ENCODE measurements at regions not wholly inside any gene's neighbourhood (a gene's known extent, or its start where the extent isn't known, plus 50 kb on each side); places are given as distances from the start of the nearest gene placed in this dataset.

- no peaks in the 10 kb centered on the region for H3K9me3 Mint-ChIP-seq (ENCODE audit: unreplicated experiment)
- H3K4me3 Mint-ChIP-seq (ENCODE audit: unreplicated experiment) = no peak overlapping the region
- DNase-seq (ENCODE audit: extremely low spot score, unreplicated experiment) = no peak
- peaks cover 6% of the 10 kb centered on the region for H3K4me1 Mint-ChIP-seq (ENCODE audit: unreplicated experiment)
- H3K27ac Mint-ChIP-seq (ENCODE audit: unreplicated experiment) = no peak overlapping the region
- H3K27me3 Mint-ChIP-seq (ENCODE audit: unreplicated experiment) = peaks cover 2% of the 10 kb centered on the region
- no peak for TF ChIP-seq CTCF (IDR thresholded peaks at IDR 0.05)
- H3K36me3 Mint-ChIP-seq (ENCODE audit: unreplicated experiment) = no peaks in the 10 kb centered on the region
Observed at GRCh38 chr12:58295268-58295667, 353.9 kb downstream of the ATP23 start.

- Mint-ChIP-seq H3K27me3 (ENCODE audit: unreplicated experiment) (peaks cover 2% of the 10 kb centered on the region), H3K36me3 (ENCODE audit: unreplicated experiment) (no peaks in the 10 kb centered on the region), H3K27ac (ENCODE audit: unreplicated experiment) (no peak overlapping the region), H3K4me1 (ENCODE audit: unreplicated experiment) (peaks cover 15% of the 10 kb centered on the region), H3K9me3 (ENCODE audit: unreplicated experiment) (no peaks in the 10 kb centered on the region), H3K4me3 (ENCODE audit: unreplicated experiment) (no peak overlapping the region)
- TF ChIP-seq CTCF (IDR thresholded peaks at IDR 0.05) = no peak
- DNase-seq (ENCODE audit: extremely low spot score, unreplicated experiment) = no peak
Observed at GRCh38 chr12:58296863-58297262, 355.5 kb downstream of the ATP23 start.

GRCh38 chr12:58298803-58299202 lies 357.4 kb downstream of the ATP23 start:
- H3K9me3 Mint-ChIP-seq (ENCODE audit: unreplicated experiment) = no peaks in the 10 kb centered on the region
- no peak overlapping the region for H3K27ac Mint-ChIP-seq (ENCODE audit: unreplicated experiment)
- H3K4me1 Mint-ChIP-seq (ENCODE audit: unreplicated experiment) = peaks cover 29% of the 10 kb centered on the region
- no peaks in the 10 kb centered on the region for H3K36me3 Mint-ChIP-seq (ENCODE audit: unreplicated experiment)
- no peak overlapping the region for H3K4me3 Mint-ChIP-seq (ENCODE audit: unreplicated experiment)
- no peak for DNase-seq (ENCODE audit: extremely low spot score, unreplicated experiment)
- peaks cover 1% of the 10 kb centered on the region for H3K27me3 Mint-ChIP-seq (ENCODE audit: unreplicated experiment)
- TF ChIP-seq CTCF (IDR thresholded peaks at IDR 0.05) = no peak

- no peaks in the 10 kb centered on the region for H3K36me3 Mint-ChIP-seq (ENCODE audit: unreplicated experiment)
- no peak overlapping the region for H3K27ac Mint-ChIP-seq (ENCODE audit: unreplicated experiment)
- no peaks in the 10 kb centered on the region for H3K27me3 Mint-ChIP-seq (ENCODE audit: unreplicated experiment)
- H3K9me3 Mint-ChIP-seq (ENCODE audit: unreplicated experiment) = no peaks in the 10 kb centered on the region
- TF ChIP-seq CTCF (IDR thresholded peaks at IDR 0.05) = no peak
- DNase-seq (ENCODE audit: extremely low spot score, unreplicated experiment) = no peak
- no peak overlapping the region for H3K4me3 Mint-ChIP-seq (ENCODE audit: unreplicated experiment)
- peaks cover 29% of the 10 kb centered on the region for H3K4me1 Mint-ChIP-seq (ENCODE audit: unreplicated experiment)
Observed at GRCh38 chr12:58299371-58299770, 358.0 kb downstream of the ATP23 start.

GRCh38 chr12:58301038-58301729 lies 359.8 kb downstream of the ATP23 start:
- Mint-ChIP-seq H3K27ac (ENCODE audit: unreplicated experiment) (no peak overlapping the region), H3K4me3 (ENCODE audit: unreplicated experiment) (no peak overlapping the region), H3K4me1 (ENCODE audit: unreplicated experiment) (peaks cover 29% of the 10 kb centered on the region), H3K36me3 (ENCODE audit: unreplicated experiment) (no peaks in the 10 kb centered on the region), H3K27me3 (ENCODE audit: unreplicated experiment) (no peaks in the 10 kb centered on the region), H3K9me3 (ENCODE audit: unreplicated experiment) (no peaks in the 10 kb centered on the region)
- no peak for TF ChIP-seq CTCF (IDR thresholded peaks at IDR 0.05)
- DNase-seq (ENCODE audit: extremely low spot score, unreplicated experiment) = no peak

Data from osteocyte (in vitro differentiated cells).